Right kidney (tissue), 1 donor: ENCODE measurements at regions not wholly inside any gene's neighbourhood (a gene's known extent, or its start where the extent isn't known, plus 50 kb on each side); places are given as distances from the start of the nearest gene placed in this dataset.
A peak's percentile ranks its signal among the peaks of the same experiment; 100 is the strongest.
"Not testable (repeated sequence)": the region's sequence is repeated elsewhere in the genome, so short reads cannot be mapped to it uniquely, and the experiment has no call there.

Experiments
- DNase-seq: peaks from one replicate; pipeline ENCODE4 v3.0.0-alpha.2; 2016

GRCh38 chr1:85520826-85521820, 56.2 kb upstream of the DDAH1 start:
- DNase-seq, result not testable (repeated sequence)

DNA sequence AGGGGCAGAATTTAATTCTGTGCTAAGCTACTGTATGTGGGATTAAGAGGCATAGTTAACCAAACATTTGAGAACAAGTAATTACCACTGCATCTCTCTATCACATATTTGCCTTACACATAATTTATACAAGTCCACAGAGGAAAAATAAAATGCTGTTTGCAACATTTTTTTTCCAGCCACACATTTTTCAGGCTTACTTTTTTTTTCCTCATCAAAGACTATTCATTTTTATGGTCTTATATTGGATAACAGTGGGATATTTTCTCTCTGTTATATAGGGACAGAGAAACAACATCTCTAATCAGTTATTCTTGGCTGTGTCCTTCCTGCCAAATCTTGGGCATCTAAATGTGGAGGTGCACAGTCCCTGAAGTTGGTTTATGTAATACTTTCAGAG, 57.5 kb upstream of the DDAH1 start:
- DNase-seq, result not testable (repeated sequence)

DNA sequence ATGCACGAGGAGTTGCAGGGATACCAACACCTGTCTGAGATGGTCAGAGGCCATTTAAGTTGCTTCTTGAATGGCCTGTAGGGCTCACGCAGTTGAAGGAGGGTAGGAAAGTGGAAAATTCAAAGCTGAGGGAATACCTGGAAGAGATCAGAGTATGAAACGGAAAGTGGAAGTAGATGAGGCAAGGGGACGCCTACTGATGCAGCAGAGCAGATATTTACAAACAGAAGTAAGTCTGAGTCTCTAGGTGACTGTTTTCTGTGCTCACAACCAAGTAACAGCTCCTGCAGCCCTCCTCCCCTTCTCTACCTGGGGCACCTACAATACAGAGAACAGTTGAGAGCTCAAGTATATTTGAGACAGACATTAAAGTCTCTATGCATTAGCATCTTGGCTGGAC, 57.5 kb upstream of the CCN1 start:
- not testable (repeated sequence) for DNase-seq

GRCh38 chr1:85524281-85524886, 56.2 kb upstream of the CCN1 start:
- not testable (repeated sequence) for DNase-seq

DNA sequence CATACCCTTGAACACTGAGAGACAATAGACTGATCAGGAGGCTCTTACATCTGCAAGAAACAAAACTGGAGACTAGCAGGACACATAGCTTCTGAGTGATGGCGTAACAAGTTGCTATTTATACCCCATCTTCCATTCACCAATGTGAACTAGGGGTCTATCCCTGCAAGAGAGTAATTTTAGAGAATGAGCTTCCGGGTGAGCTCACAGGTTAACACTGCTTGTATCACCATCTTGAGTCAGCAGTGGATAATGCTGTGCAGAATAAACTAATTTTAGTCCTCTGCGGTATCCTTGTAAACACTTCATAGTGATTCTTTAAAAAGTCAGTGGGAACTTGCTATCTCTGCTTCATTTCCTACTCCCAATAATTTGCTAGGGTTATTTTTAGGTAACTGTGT, 55.0 kb upstream of the CCN1 start:
- DNase-seq, result not testable (repeated sequence)

DNA sequence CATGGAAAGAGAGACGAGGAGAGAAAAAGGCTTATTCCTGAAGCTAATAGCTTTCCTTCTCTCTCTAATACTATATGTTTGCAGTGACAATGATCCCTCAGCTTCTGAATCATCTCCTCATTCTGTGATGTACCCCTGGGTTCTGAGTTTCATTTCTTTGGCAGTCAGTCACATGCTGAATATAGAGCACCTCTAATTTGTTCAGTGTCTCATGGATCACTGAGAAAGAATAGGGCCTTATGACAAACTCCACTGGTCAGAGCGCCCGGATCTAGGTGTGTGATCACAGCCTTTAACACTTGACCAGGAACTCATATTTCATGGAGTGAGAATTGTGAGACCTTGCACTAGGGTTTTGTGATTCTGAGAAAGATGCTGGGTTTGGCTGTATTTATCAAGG, 54.3 kb upstream of the CCN1 start:
- DNase-seq, result not testable (repeated sequence)

DNA sequence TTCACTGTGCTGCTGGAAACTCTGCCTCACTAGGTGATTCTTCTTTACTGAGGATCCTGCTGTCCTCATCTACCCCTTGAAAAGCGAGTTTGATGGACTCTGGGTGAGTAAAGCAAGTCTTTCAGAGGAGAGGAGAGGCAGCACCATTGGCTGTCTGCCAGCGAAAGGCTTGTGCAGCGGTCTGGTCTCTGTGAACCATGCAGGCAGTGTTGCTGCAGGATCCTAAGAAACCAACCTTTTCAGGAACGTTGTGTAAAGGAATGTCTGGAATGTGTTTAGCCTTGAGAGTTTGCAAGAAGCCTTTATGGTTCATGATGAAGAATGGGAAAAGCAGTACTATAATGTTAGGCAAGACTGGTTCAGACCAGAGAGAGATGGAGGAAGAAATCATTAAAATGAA, 53.4 kb upstream of the CCN1 start:
- peak; percentile 44 for DNase-seq
